GM12874 (cell line): ENCODE measurements at regions not wholly inside any gene's neighbourhood (a gene's known extent, or its start where the extent isn't known, plus 50 kb on each side); places are given as distances from the start of the nearest gene placed in this dataset.

Source experiments
- TF ChIP-seq, protein P1 (sequence below): IDR thresholded peaks from 2 replicates; pipeline ENCODE4 v1.5.1; 2011; ENCODE audit warnings: low read depth, mild to moderate bottlenecking, control low read depth, low read length, moderate library complexity; ENCODE audit not compliant: insufficient read depth

- TF ChIP-seq, protein P1, sequence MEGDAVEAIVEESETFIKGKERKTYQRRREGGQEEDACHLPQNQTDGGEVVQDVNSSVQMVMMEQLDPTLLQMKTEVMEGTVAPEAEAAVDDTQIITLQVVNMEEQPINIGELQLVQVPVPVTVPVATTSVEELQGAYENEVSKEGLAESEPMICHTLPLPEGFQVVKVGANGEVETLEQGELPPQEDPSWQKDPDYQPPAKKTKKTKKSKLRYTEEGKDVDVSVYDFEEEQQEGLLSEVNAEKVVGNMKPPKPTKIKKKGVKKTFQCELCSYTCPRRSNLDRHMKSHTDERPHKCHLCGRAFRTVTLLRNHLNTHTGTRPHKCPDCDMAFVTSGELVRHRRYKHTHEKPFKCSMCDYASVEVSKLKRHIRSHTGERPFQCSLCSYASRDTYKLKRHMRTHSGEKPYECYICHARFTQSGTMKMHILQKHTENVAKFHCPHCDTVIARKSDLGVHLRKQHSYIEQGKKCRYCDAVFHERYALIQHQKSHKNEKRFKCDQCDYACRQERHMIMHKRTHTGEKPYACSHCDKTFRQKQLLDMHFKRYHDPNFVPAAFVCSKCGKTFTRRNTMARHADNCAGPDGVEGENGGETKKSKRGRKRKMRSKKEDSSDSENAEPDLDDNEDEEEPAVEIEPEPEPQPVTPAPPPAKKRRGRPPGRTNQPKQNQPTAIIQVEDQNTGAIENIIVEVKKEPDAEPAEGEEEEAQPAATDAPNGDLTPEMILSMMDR: no peak
Observed at GRCh38 chr7:67407392-67408071, 410.9 kb downstream of the TYW1 start.

- TF ChIP-seq, protein P1: no peak
Observed at GRCh38 chr7:67408109-67408508, 411.5 kb downstream of the TYW1 start.

GRCh38 chr7:67413670-67414069 lies 417.0 kb downstream of the TYW1 start:
- TF ChIP-seq, protein P1: no peak

GRCh38 chr7:67414858-67415257 lies 418.2 kb downstream of the TYW1 start:
- TF ChIP-seq, protein P1: no peak

DNA sequence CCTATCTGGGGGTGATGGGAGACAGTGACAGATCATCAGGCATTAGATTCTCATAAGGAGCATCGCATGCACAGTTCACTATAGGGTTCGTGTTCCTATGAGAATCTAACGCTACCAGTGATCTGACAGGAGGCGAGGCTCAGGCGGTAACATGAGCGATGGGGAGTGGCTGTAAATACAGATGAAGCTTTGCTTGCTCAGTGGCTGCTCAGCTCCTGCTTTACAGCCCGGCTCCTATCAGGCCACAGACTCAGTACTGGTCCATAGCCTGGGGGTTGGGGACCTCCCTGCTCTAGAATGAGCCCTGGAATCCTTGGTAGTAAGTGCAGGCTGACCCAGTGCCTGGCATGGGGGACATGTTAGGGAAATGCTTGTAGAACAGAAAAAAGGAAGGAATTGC lies 426.0 kb downstream of the TYW1 start:
- TF ChIP-seq, protein P1: no peak

- TF ChIP-seq, protein P1: no peak
Observed at GRCh38 chr7:67423065-67423464, 426.4 kb downstream of the TYW1 start.

GRCh38 chr7:67426654-67427053 lies 430.0 kb downstream of the TYW1 start:
- TF ChIP-seq, protein P1: no peak

- TF ChIP-seq, protein P1: no peak
Observed at GRCh38 chr7:67429735-67430134, 433.1 kb downstream of the TYW1 start.
